Osteoblast (primary cell): ENCODE measurements at regions not wholly inside any gene's neighbourhood (a gene's known extent, or its start where the extent isn't known, plus 50 kb on each side); places are given as distances from the start of the nearest gene placed in this dataset.
A peak's percentile ranks its signal among the peaks of the same experiment; 100 is the strongest.

Experiments
- DNase-seq: peaks from one replicate; pipeline ENCODE4 v3.0.0; 2011; ENCODE audit warnings: low spot score, mixed read lengths; ENCODE audit not compliant: insufficient read length; ENCODE audit errors: missing footprints
- H2AFZ ChIP-seq: 2 replicates; pipeline ENCODE4 v1.6.0; 2011; ENCODE audit warnings: mild to moderate bottlenecking, low read length
- H3K27ac ChIP-seq: 2 replicates; pipeline ENCODE4 v1.5.1; 2011; ENCODE audit warnings: mild to moderate bottlenecking, low read depth, low read length, moderate library complexity
- H3K27me3 ChIP-seq: 2 replicates; pipeline ENCODE4 v1.6.0; 2012; ENCODE audit warnings: mild to moderate bottlenecking, control low read depth, inconsistent platforms, low read length, moderate library complexity; ENCODE audit not compliant: insufficient read depth
- H3K36me3 ChIP-seq: 2 replicates; pipeline ENCODE4 v1.5.1; 2011; ENCODE audit warnings: mild to moderate bottlenecking, low read length, control low read depth, moderate library complexity; ENCODE audit not compliant: insufficient read depth
- H3K4me1 ChIP-seq: 2 replicates; pipeline ENCODE4 v1.5.1; 2011; ENCODE audit warnings: mild to moderate bottlenecking, low read length, control low read depth, moderate library complexity; ENCODE audit not compliant: insufficient read depth
- H3K4me2 ChIP-seq: 2 replicates; pipeline ENCODE4 v1.6.0; 2011; ENCODE audit warnings: mild to moderate bottlenecking, low read length; ENCODE audit not compliant: insufficient read depth
- H3K4me3 ChIP-seq: fragments of 200-600 bp; sonication (generic); 3 replicates; pipeline ENCODE4 v1.5.1; 2012; ENCODE audit warnings: mild to moderate bottlenecking, low read length, inconsistent platforms; ENCODE audit not compliant: insufficient read depth
- H3K79me2 ChIP-seq: 2 replicates; pipeline ENCODE4 v1.6.0; 2012; ENCODE audit warnings: mild to moderate bottlenecking, low read length, control low read depth, inconsistent platforms; ENCODE audit not compliant: insufficient read depth
- H3K9me3 ChIP-seq: 2 replicates; pipeline ENCODE4 v1.5.1; 2011; ENCODE audit warnings: low read depth, low read length, control low read depth
- H4K20me1 ChIP-seq: 2 replicates; pipeline ENCODE4 v1.6.0; 2012; ENCODE audit warnings: mild to moderate bottlenecking, low read length, control low read depth; ENCODE audit not compliant: insufficient read depth
- CTCF ChIP-seq: IDR thresholded peaks from 2 replicates; pipeline ENCODE4 v1.5.1; 2011; ENCODE audit warnings: mild to moderate bottlenecking, low read depth, low read length, moderate library complexity; ENCODE audit errors: extremely low read depth

- H3K9me3 ChIP-seq, result no peaks in the 10 kb centered on the region
- TF ChIP-seq CTCF, result no peak
- H3K4me3 ChIP-seq, result no peak overlapping the region
- no peaks in the 10 kb centered on the region for H3K79me2 ChIP-seq
- H3K4me2 ChIP-seq, result peak overlapping the region; percentile 37
- no peaks in the 10 kb centered on the region for H3K36me3 ChIP-seq
- no peaks in the 10 kb centered on the region for H3K27me3 ChIP-seq
- peaks cover 10% of the 10 kb centered on the region for H3K4me1 ChIP-seq
- H2AFZ ChIP-seq, result peak overlapping the region; percentile 68
- peak overlapping the region; percentile 20 for H3K27ac ChIP-seq
- no peaks in the 10 kb centered on the region for H4K20me1 ChIP-seq
- peak; percentile 71 for DNase-seq
These were observed 104.2 kb upstream of the STXBP5 start for GRCh38 chr6:147099974-147100373.

GRCh38 chr6:147103007-147103406, 101.2 kb upstream of the STXBP5 start:
- DNase-seq, result no peak
- Histone ChIP-seq H2AFZ (no peak overlapping the region), H3K27me3 (no peaks in the 10 kb centered on the region), H3K4me1 (peaks cover 21% of the 10 kb centered on the region), H4K20me1 (no peaks in the 10 kb centered on the region), H3K79me2 (no peaks in the 10 kb centered on the region), H3K4me2 (no peak overlapping the region), H3K9me3 (no peaks in the 10 kb centered on the region), H3K36me3 (no peaks in the 10 kb centered on the region), H3K27ac (no peak overlapping the region), H3K4me3 (no peak overlapping the region)
- TF ChIP-seq CTCF, result no peak

- H3K4me3 ChIP-seq, result no peak overlapping the region
- DNase-seq, result no peak
These were observed 100.5 kb upstream of the STXBP5 start for GRCh38 chr6:147103694-147104093.

GRCh38 chr6:147105786-147106185, 98.4 kb upstream of the STXBP5 start:
- Histone ChIP-seq H3K9me3 (no peaks in the 10 kb centered on the region), H4K20me1 (no peaks in the 10 kb centered on the region), H3K4me3 (no peak overlapping the region), H3K4me2 (no peak overlapping the region), H3K79me2 (no peaks in the 10 kb centered on the region), H2AFZ (no peak overlapping the region), H3K4me1 (peaks cover 11% of the 10 kb centered on the region), H3K27ac (no peak overlapping the region), H3K27me3 (no peaks in the 10 kb centered on the region), H3K36me3 (no peaks in the 10 kb centered on the region)
- no peak for DNase-seq
- TF ChIP-seq CTCF, result no peak

More at GRCh38 chr6:147103694-147104093, 100.5 kb upstream of the STXBP5 start:
- no peaks in the 10 kb centered on the region for H3K36me3 ChIP-seq
- H2AFZ ChIP-seq, result no peak overlapping the region
- no peaks in the 10 kb centered on the region for H4K20me1 ChIP-seq
- no peaks in the 10 kb centered on the region for H3K27me3 ChIP-seq
- H3K27ac ChIP-seq, result no peak overlapping the region
- H3K9me3 ChIP-seq, result no peaks in the 10 kb centered on the region
- H3K4me1 ChIP-seq, result peaks cover 21% of the 10 kb centered on the region
- no peaks in the 10 kb centered on the region for H3K79me2 ChIP-seq
- no peak overlapping the region for H3K4me2 ChIP-seq
- TF ChIP-seq CTCF, result no peak
